OCI-LY7 (cell line): ENCODE measurements at regions not wholly inside any gene's neighbourhood (a gene's known extent, or its start where the extent isn't known, plus 50 kb on each side); places are given as distances from the start of the nearest gene placed in this dataset.

ENCODE experiments used
- BruUV-seq: library from RNA; stranded (reverse); fragments of 400-500 nt; replicated peaks from 2 replicates; lab custom pipeline; 2021; lab: Mats Ljungman, UMichigan
- CTCF ChIA-PET: fragments of 300-600 bp; sonication (Branson Sonifier 250); formaldehyde crosslinking; loops from one replicate; lab custom pipeline; 2022; ENCODE audit warnings: antibody characterized with exemption; ENCODE audit not compliant: unreplicated experiment; lab: Charles Lee
- POLR2A ChIA-PET: fragments of 300-600 bp; sonication (Branson Sonifier 250); formaldehyde crosslinking; loops from one replicate; lab custom pipeline; 2022; ENCODE audit warnings: antibody characterized with exemption; lab: Charles Lee
- DNase-seq: peaks from one replicate; pipeline ENCODE4 v3.0.0-alpha.2; 2015; ENCODE audit warnings: low spot score
- H2AFZ ChIP-seq: fragments of 200-600 bp; sonication (generic), shearing (Covaris generic); 2 replicates; pipeline ENCODE4 v1.6.1; 2014; ENCODE audit warnings: mild to moderate bottlenecking, antibody characterized with exemption, low read length, moderate library complexity
- H3K27ac ChIP-seq: fragments of 200-600 bp; sonication (generic); 2 replicates; pipeline ENCODE4 v1.5.1; 2014; ENCODE audit warnings: mixed run types, low read depth, mild to moderate bottlenecking, moderate library complexity, low read length, inconsistent platforms; ENCODE audit not compliant: poor library complexity, severe bottlenecking
- H3K36me3 ChIP-seq: fragments of 200-600 bp; sonication (generic); 2 replicates; pipeline ENCODE4 v1.6.1; 2014; ENCODE audit warnings: mild to moderate bottlenecking, antibody characterized with exemption, low read length, moderate library complexity, mixed read lengths; ENCODE audit not compliant: insufficient read depth
- H3K4me1 ChIP-seq: fragments of 200-600 bp; sonication (generic); 2 replicates; pipeline ENCODE4 v1.5.1; 2014; ENCODE audit warnings: mild to moderate bottlenecking, low read length; ENCODE audit not compliant: insufficient read depth, poor library complexity, severe bottlenecking
- H3K4me2 ChIP-seq: fragments of 200-600 bp; sonication (generic); 2 replicates; pipeline ENCODE4 v1.6.1; 2014; ENCODE audit warnings: mild to moderate bottlenecking, low read length
- H3K4me3 ChIP-seq: fragments of 200-600 bp; sonication (generic); 2 replicates; pipeline ENCODE4 v1.5.1; 2014; ENCODE audit warnings: mild to moderate bottlenecking, low read depth, low read length; ENCODE audit not compliant: poor library complexity, severe bottlenecking
- H3K79me2 ChIP-seq: fragments of 200-600 bp; sonication (generic); 2 replicates; pipeline ENCODE4 v1.6.1; 2016; ENCODE audit warnings: low read depth, mild to moderate bottlenecking, low read length, moderate library complexity, mixed read lengths; ENCODE audit not compliant: insufficient read depth
- H3K9me2 ChIP-seq: fragments of 200-600 bp; sonication (generic); 2 replicates; pipeline ENCODE4 v1.6.1; 2016; ENCODE audit warnings: mild to moderate bottlenecking, low read length, mixed read lengths; ENCODE audit not compliant: insufficient read depth
- H3K9me3 ChIP-seq: fragments of 200-600 bp; sonication (generic); 2 replicates; pipeline ENCODE4 v1.6.1; 2014; ENCODE audit warnings: mild to moderate bottlenecking, mixed run types, low read length, mixed read lengths
- H4K20me1 ChIP-seq: fragments of 200-600 bp; sonication (generic); 2 replicates; pipeline ENCODE4 v1.6.1; 2014; ENCODE audit warnings: mild to moderate bottlenecking, antibody characterized with exemption, low read length, moderate library complexity, mixed read lengths; ENCODE audit not compliant: insufficient read depth
- EZH2phosphoT487 ChIP-seq: fragments of 200-600 bp; sonication (generic); IDR thresholded peaks from 2 replicates; pipeline ENCODE4 v1.6.1; 2018; ENCODE audit warnings: low read depth, borderline replicate concordance, mild to moderate bottlenecking, mixed run types, antibody characterized with exemption, low read length, moderate library complexity, mixed read lengths
- intact Hi-C: fragments of 100-400 bp; cut with micrococcal nuclease; formaldehyde crosslinking; loops from one replicate; pipeline ENCODE4 v1.10.0; 2022; ENCODE audit not compliant: unreplicated experiment
- TF ChIP-seq, protein P1 (sequence below): fragments of 200-600 bp; sonication (generic); conservative IDR thresholded peaks from 2 replicates; pipeline ENCODE4 v1.5.1; 2014; ENCODE audit warnings: mild to moderate bottlenecking, antibody characterized with exemption, low read length, moderate library complexity, mixed read lengths

DNA sequence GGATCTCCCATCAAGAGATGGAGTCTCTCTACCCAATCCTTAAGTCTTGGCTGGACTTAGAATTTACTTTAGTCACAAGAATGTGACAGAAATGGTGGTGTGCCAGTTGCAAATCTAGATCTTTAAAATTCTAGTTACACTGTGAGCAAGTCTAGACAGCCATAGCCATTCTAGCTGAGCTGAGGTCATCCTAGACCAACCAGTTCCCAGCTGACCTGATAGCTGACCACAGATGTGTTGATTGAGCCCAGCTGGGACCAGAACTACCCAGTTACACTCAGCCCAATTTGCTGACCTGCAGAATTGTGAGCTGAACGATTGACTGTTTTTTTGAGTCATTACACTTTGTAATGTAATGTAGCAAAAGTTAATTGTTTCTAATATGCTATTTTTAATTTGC is 251.8 kb downstream of the ADGRL2 start:
- H3K36me3 ChIP-seq, result no peaks in the 10 kb centered on the region
- BruUV-seq, result no TSS peak
- ChIA-PET POLR2A (no interaction called here), CTCF (no interaction called here)
- no peaks in the 10 kb centered on the region for H3K79me2 ChIP-seq
- H3K9me3 ChIP-seq, result no peaks in the 10 kb centered on the region
- H3K9me2 ChIP-seq, result no peaks in the 10 kb centered on the region
- H4K20me1 ChIP-seq, result no peaks in the 10 kb centered on the region
- H2AFZ ChIP-seq, result no peak overlapping the region
- no peak for DNase-seq
- no peak overlapping the region for H3K4me2 ChIP-seq
- H3K4me3 ChIP-seq, result no peak overlapping the region
- H3K4me1 ChIP-seq, result no peaks in the 10 kb centered on the region
- no peak for TF ChIP-seq EZH2phosphoT487
- TF ChIP-seq, protein P1, sequence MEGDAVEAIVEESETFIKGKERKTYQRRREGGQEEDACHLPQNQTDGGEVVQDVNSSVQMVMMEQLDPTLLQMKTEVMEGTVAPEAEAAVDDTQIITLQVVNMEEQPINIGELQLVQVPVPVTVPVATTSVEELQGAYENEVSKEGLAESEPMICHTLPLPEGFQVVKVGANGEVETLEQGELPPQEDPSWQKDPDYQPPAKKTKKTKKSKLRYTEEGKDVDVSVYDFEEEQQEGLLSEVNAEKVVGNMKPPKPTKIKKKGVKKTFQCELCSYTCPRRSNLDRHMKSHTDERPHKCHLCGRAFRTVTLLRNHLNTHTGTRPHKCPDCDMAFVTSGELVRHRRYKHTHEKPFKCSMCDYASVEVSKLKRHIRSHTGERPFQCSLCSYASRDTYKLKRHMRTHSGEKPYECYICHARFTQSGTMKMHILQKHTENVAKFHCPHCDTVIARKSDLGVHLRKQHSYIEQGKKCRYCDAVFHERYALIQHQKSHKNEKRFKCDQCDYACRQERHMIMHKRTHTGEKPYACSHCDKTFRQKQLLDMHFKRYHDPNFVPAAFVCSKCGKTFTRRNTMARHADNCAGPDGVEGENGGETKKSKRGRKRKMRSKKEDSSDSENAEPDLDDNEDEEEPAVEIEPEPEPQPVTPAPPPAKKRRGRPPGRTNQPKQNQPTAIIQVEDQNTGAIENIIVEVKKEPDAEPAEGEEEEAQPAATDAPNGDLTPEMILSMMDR, result no peak
- no peak overlapping the region for H3K27ac ChIP-seq
- intact Hi-C loops, result no loop called here

DNA sequence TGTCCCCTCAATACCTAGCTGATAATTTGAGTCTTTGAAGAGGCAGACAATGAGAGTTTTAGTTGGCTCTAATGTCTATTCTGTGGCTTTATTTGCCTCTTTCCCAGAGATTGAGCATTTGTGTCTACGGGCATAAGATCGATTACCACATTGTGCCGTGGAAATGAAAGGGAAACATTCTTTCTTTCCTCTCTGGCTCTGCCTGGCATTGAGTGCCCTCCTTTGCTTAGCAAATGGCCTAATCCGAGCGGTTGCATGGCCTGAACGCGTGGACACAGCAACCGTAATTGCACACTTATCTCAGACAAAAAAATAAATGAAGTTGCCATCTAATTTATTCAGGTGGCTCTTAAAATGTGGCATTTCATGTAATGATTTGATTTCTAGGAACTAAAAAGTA is 247.9 kb downstream of the ADGRL2 start:
- Histone ChIP-seq H3K4me3 (no peak overlapping the region), H3K27ac (no peak overlapping the region), H3K36me3 (no peaks in the 10 kb centered on the region), H3K4me2 (no peak overlapping the region), H3K9me3 (no peaks in the 10 kb centered on the region), H2AFZ (no peak overlapping the region), H3K4me1 (no peaks in the 10 kb centered on the region), H4K20me1 (no peaks in the 10 kb centered on the region), H3K9me2 (no peaks in the 10 kb centered on the region), H3K79me2 (no peaks in the 10 kb centered on the region)
- DNase-seq, result no peak
- TF ChIP-seq EZH2phosphoT487, result no peak
- TF ChIP-seq, protein P1, result no peak
- no TSS peak for BruUV-seq
- ChIA-PET POLR2A (no interaction called here), CTCF (no interaction called here)
- intact Hi-C loops, result no loop called here

DNA sequence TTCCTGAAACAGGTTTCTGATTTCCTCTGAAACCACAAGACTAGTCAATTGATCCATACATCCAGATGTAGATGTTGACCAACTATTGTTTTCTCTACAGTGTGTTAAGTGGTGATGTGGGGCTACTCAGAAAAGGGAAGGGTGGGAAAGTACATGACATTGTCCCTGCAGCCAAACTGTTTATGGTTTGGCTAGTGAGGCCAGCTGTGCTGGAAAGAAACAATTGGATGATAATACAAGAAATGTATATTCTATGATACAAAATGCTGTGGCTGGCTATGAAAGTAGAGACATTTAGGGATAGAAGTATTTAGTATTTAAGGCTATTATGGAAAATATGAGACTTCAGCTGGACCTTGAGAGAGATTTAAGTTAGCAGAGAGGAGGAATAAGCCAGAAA is 244.5 kb downstream of the ADGRL2 start:
- TF ChIP-seq, protein P1, result no peak
- TF ChIP-seq EZH2phosphoT487, result no peak
- H3K4me3 ChIP-seq, result no peak overlapping the region
- H3K27ac ChIP-seq, result no peak overlapping the region
- CTCF ChIA-PET, result no interaction called here
- BruUV-seq, result no TSS peak
- no peak overlapping the region for H3K4me2 ChIP-seq
- peaks cover 17% of the 10 kb centered on the region for H3K4me1 ChIP-seq
- no peaks in the 10 kb centered on the region for H3K79me2 ChIP-seq
- H3K36me3 ChIP-seq, result no peaks in the 10 kb centered on the region
- H2AFZ ChIP-seq, result no peak overlapping the region
- POLR2A ChIA-PET, result no interaction called here
- no peaks in the 10 kb centered on the region for H4K20me1 ChIP-seq
- intact Hi-C loops, result no loop called here
- H3K9me2 ChIP-seq, result no peaks in the 10 kb centered on the region
- no peaks in the 10 kb centered on the region for H3K9me3 ChIP-seq
- DNase-seq, result no peak
